WTC11 (cell line): ENCODE measurements at regions not wholly inside any gene's neighbourhood (a gene's known extent, or its start where the extent isn't known, plus 50 kb on each side); places are given as distances from the start of the nearest gene placed in this dataset.

Experiments used
- ATAC-seq: fragments of 200-7000 bp; cut with Tn5 transposase; 2 replicates; pipeline ENCODE4 v1.10.0; 2021; ENCODE audit warnings: mild to moderate bottlenecking, moderate library complexity
- CTCF ChIA-PET: fragments of 300-600 bp; sonication (Branson Sonifier 250); formaldehyde crosslinking; loops from one replicate; lab custom pipeline; 2021; ENCODE audit warnings: antibody characterized with exemption; lab: Charles Lee
- POLR2A ChIA-PET: fragments of 350-600 bp; sonication (Branson Sonifier 250); formaldehyde crosslinking; loops from one replicate; lab custom pipeline; 2021; ENCODE audit warnings: antibody characterized with exemption; lab: Charles Lee
- DNase-seq: peaks from one replicate; pipeline ENCODE4 v3.0.0; 2021; ENCODE audit warnings: low spot score
- H3K27ac Mint-ChIP-seq: 2 replicates; pipeline ENCODE4 v1.8.0; 2021; ENCODE audit warnings: mixed read lengths
- H3K27me3 Mint-ChIP-seq: 2 replicates; pipeline ENCODE4 v1.8.0; 2021; ENCODE audit warnings: low read depth, mild to moderate bottlenecking, moderate library complexity, mixed read lengths
- H3K36me3 Mint-ChIP-seq: 2 replicates; pipeline ENCODE4 v1.8.0; 2021; ENCODE audit warnings: mixed read lengths
- H3K4me1 Mint-ChIP-seq: 2 replicates; pipeline ENCODE4 v1.8.0; 2022; ENCODE audit warnings: mixed read lengths
- H3K4me3 Mint-ChIP-seq: 2 replicates; pipeline ENCODE4 v1.8.0; 2021; ENCODE audit warnings: mild to moderate bottlenecking, moderate library complexity, mixed read lengths
- H3K9me3 Mint-ChIP-seq: 2 replicates; pipeline ENCODE4 v1.8.0; 2021; ENCODE audit warnings: mixed read lengths
- AFF4 ChIP-seq: sonication (generic); formaldehyde crosslinking; IDR thresholded peaks from 2 replicates; pipeline ENCODE4 v1.8.1; 2023; ENCODE audit warnings: mild to moderate bottlenecking, missing genetic modification reagents, borderline replicate concordance
- CBFB ChIP-seq: sonication (generic); formaldehyde crosslinking; IDR thresholded peaks from 2 replicates; pipeline ENCODE4 v1.8.1; 2022; ENCODE audit warnings: mild to moderate bottlenecking, low read depth, missing genetic modification reagents
- CDX4 ChIP-seq: fragments of 250-450 bp; sonication (Bioruptor Pico); IDR thresholded peaks from 2 replicates; pipeline ENCODE4 v1.9.0; 2021; ENCODE audit warnings: moderate library complexity, mild to moderate bottlenecking, inconsistent platforms, borderline replicate concordance
- CREM ChIP-seq: sonication (generic); formaldehyde crosslinking; IDR thresholded peaks from 2 replicates; pipeline ENCODE4 v1.8.1; 2022; ENCODE audit warnings: mild to moderate bottlenecking, missing genetic modification reagents, moderate library complexity
- ELF4 ChIP-seq: sonication (generic); formaldehyde crosslinking; IDR thresholded peaks from 2 replicates; pipeline ENCODE4 v1.8.1; 2022; ENCODE audit warnings: low read depth, mild to moderate bottlenecking, moderate library complexity, missing genetic modification reagents
- EMX1 ChIP-seq: fragments of 250-450 bp; sonication (Bioruptor Pico); IDR thresholded peaks from 2 replicates; pipeline ENCODE4 v1.8.0; 2021; ENCODE audit warnings: mild to moderate bottlenecking
- GTF2I ChIP-seq: fragments of 250-450 bp; sonication (Bioruptor Pico); conservative IDR thresholded peaks from 2 replicates; pipeline ENCODE4 v1.4.0; 2021; ENCODE audit warnings: mild to moderate bottlenecking
- MXD4 ChIP-seq: fragments of 250-450 bp; sonication (Bioruptor Pico); IDR thresholded peaks from 2 replicates; pipeline ENCODE4 v1.8.0; 2021; ENCODE audit warnings: mild to moderate bottlenecking, moderate library complexity, borderline replicate concordance
- NR1H2 ChIP-seq: sonication (generic); formaldehyde crosslinking; IDR thresholded peaks from 2 replicates; pipeline ENCODE4 v1.9.0; 2021; ENCODE audit warnings: mild to moderate bottlenecking, moderate library complexity, missing genetic modification reagents
- NR2C2 ChIP-seq: sonication (generic); formaldehyde crosslinking; IDR thresholded peaks from 2 replicates; pipeline ENCODE4 v1.8.0; 2022; ENCODE audit warnings: mild to moderate bottlenecking, missing genetic modification reagents
- PREB ChIP-seq: sonication (generic); formaldehyde crosslinking; IDR thresholded peaks from 2 replicates; pipeline ENCODE4 v1.8.1; 2022; ENCODE audit warnings: mild to moderate bottlenecking, missing genetic modification reagents, moderate library complexity, borderline replicate concordance
- SP1 ChIP-seq: sonication (generic); formaldehyde crosslinking; conservative IDR thresholded peaks from 2 replicates; pipeline ENCODE4 v1.8.1; 2022; ENCODE audit warnings: missing genetic modification reagents
- STAT6 ChIP-seq: sonication (generic); formaldehyde crosslinking; conservative IDR thresholded peaks from 2 replicates; pipeline ENCODE4 v1.8.1; 2023; ENCODE audit warnings: mild to moderate bottlenecking, low read depth, missing genetic modification reagents, moderate library complexity
- USF2 ChIP-seq: sonication (generic); formaldehyde crosslinking; IDR thresholded peaks from 2 replicates; pipeline ENCODE4 v1.8.1; 2023; ENCODE audit warnings: mild to moderate bottlenecking, missing genetic modification reagents, moderate library complexity
- ZMAT4 ChIP-seq: fragments of 250-450 bp; sonication (Bioruptor Pico); IDR thresholded peaks from 2 replicates; pipeline ENCODE4 v1.9.0; 2021; ENCODE audit warnings: mild to moderate bottlenecking
- ZNF232 ChIP-seq: sonication (generic); formaldehyde crosslinking; IDR thresholded peaks from 2 replicates; pipeline ENCODE4 v1.8.0; 2022; ENCODE audit warnings: mild to moderate bottlenecking, missing genetic modification reagents
- ZNF396 ChIP-seq: fragments of 250-450 bp; sonication (Bioruptor Pico); IDR thresholded peaks from 2 replicates; pipeline ENCODE4 v1.8.0; 2021; ENCODE audit warnings: mild to moderate bottlenecking, moderate library complexity, borderline replicate concordance
- ZNF423 ChIP-seq: fragments of 250-450 bp; sonication (Bioruptor Pico); IDR thresholded peaks from 2 replicates; pipeline ENCODE4 v2.1.2; 2022; ENCODE audit warnings: mild to moderate bottlenecking, moderate library complexity
- ZNF532 ChIP-seq: fragments of 250-450 bp; sonication (Bioruptor Pico); IDR thresholded peaks from 2 replicates; pipeline ENCODE4 v1.9.0; 2021; ENCODE audit warnings: mild to moderate bottlenecking, borderline replicate concordance
- ZNF671 ChIP-seq: fragments of 250-450 bp; sonication (Bioruptor Pico); IDR thresholded peaks from 2 replicates; pipeline ENCODE4 v1.8.0; 2021; ENCODE audit warnings: mild to moderate bottlenecking
- ZSCAN18 ChIP-seq: fragments of 250-450 bp; sonication (Bioruptor Pico); IDR thresholded peaks from 2 replicates; pipeline ENCODE4 v2.1.2; 2022; ENCODE audit warnings: mild to moderate bottlenecking, moderate library complexity

GRCh38 chr22:27603800-27604144 lies 197.8 kb downstream of the MN1 start:
- no peaks in the 10 kb centered on the region for H3K36me3 Mint-ChIP-seq
- no peak overlapping the region for H3K27ac Mint-ChIP-seq
- H3K4me3 Mint-ChIP-seq, result no peak overlapping the region
- peaks cover 7% of the 10 kb centered on the region for H3K4me1 Mint-ChIP-seq
- ChIA-PET POLR2A (no interaction called here), CTCF (interaction anchor here (1.1 to 1.4 kb wide), 3 partner anchors 23 to 250 kb away, joined by 3 read pairs; no protein-coding TSS in a partner anchor)
- peaks cover 7% of the 10 kb centered on the region; the same call in 1 of the 2 replicates for H3K9me3 Mint-ChIP-seq
- DNase-seq (no peak), ATAC-seq (peak; percentile 69)
- H3K27me3 Mint-ChIP-seq, result peaks cover 5% of the 10 kb centered on the region; the same call in 1 of the 2 replicates
- no peak for TF ChIP-seq ZMAT4 (CRISPR knock-in tag)
- TF ChIP-seq ZSCAN18 (CRISPR knock-in tag), result no peak
- TF ChIP-seq MXD4 (CRISPR knock-in tag), result no peak
- no peak for TF ChIP-seq CREM
- no peak for TF ChIP-seq EMX1
- TF ChIP-seq ZNF671 (CRISPR knock-in tag), result no peak
- no peak for TF ChIP-seq STAT6 (CRISPR knock-in tag)
- TF ChIP-seq SP1 (CRISPR knock-in tag), result no peak
- TF ChIP-seq PREB, result no peak
- TF ChIP-seq ZNF232 (CRISPR knock-in tag), result no peak

GRCh38 chr22:27605390-27605789 lies 196.2 kb downstream of the MN1 start:
- ChIA-PET POLR2A (no interaction called here), CTCF (no interaction called here)
- DNase-seq (no peak), ATAC-seq (no peak)
- Mint-ChIP-seq H3K27me3 (peaks cover 5% of the 10 kb centered on the region; the same call in 1 of the 2 replicates), H3K36me3 (no peaks in the 10 kb centered on the region), H3K4me3 (no peak overlapping the region), H3K4me1 (peaks cover 7% of the 10 kb centered on the region), H3K9me3 (peaks cover 7% of the 10 kb centered on the region; the same call in 1 of the 2 replicates), H3K27ac (no peak overlapping the region)
- TF ChIP-seq USF2 (no peak), CBFB (no peak), GTF2I (no peak), ZNF396 (CRISPR knock-in tag) (no peak), NR1H2 (no peak), ELF4 (CRISPR knock-in tag) (no peak), ZNF423 (CRISPR knock-in tag) (no peak), NR2C2 (CRISPR knock-in tag) (no peak), ZNF532 (no peak), AFF4 (CRISPR knock-in tag) (no peak), CDX4 (CRISPR knock-in tag) (no peak)
